ENCODE measurements at regions not wholly inside any gene's neighbourhood (a gene's known extent, or its start where the extent isn't known, plus 50 kb on each side); places are given as distances from the start of the nearest gene placed in this dataset.

- DNase-seq = no peak
- Histone ChIP-seq H3K9me3 (ENCODE audit: low read depth) (no peaks in the 10 kb centered on the region), H3K4me1 (ENCODE audit: insufficient read depth) (no peaks in the 10 kb centered on the region), H3K79me2 (ENCODE audit: insufficient read depth) (no peaks in the 10 kb centered on the region), H3K27ac (no peak overlapping the region), H3K9me2 (ENCODE audit: insufficient read depth) (no peaks in the 10 kb centered on the region), H3K36me3 (ENCODE audit: low read depth) (no peaks in the 10 kb centered on the region), H3K4me3 (no peak overlapping the region), H2AFZ (no peak overlapping the region), H3K4me2 (ENCODE audit: unreplicated experiment) (no peak overlapping the region), H4K20me1 (ENCODE audit: insufficient read depth) (no peaks in the 10 kb centered on the region), H3F3A (ENCODE audit: insufficient read depth) (no peaks in the 10 kb centered on the region), H3K27me3 (replicated peaks; ENCODE audit: insufficient read depth) (no peaks in the 10 kb centered on the region), H3K9ac (no peak overlapping the region)
- 60 to 72% methylated on average over 8 of the region's 8 CpGs for WGBS, 2 experiments (ENCODE audit: low coverage in 1 of 2, low lambda C conversion rate in 2 of 2, missing lambda C conversion rate in 2 of 2)
- no peak for TF ChIP-seq EZH2 (IDR thresholded peaks at IDR 0.05; ENCODE audit: insufficient read depth, poor library complexity, severe bottlenecking)
- TF ChIP-seq EZH2phosphoT487 (IDR thresholded peaks at IDR 0.05; ENCODE audit: insufficient read depth, low read depth) = no peak
- in situ Hi-C loops (cut with MboI) = no loop called here
These were observed 385.0 kb downstream of the BCL11B start for GRCh38 chr14:98886982-98887381.

- Histone ChIP-seq H3K9me3 (ENCODE audit: low read depth) (no peaks in the 10 kb centered on the region), H3K4me3 (no peak overlapping the region)
These were observed 383.7 kb downstream of the BCL11B start for GRCh38 chr14:98888281-98888680.

GRCh38 chr14:98888927-98889835, 382.8 kb downstream of the BCL11B start:
- Histone ChIP-seq H3K79me2 (ENCODE audit: insufficient read depth) (no peaks in the 10 kb centered on the region), H3K9me2 (ENCODE audit: insufficient read depth) (no peaks in the 10 kb centered on the region), H3K4me3 (no peak overlapping the region), H3K4me1 (ENCODE audit: insufficient read depth) (no peaks in the 10 kb centered on the region), H3K27ac (no peak overlapping the region), H3F3A (ENCODE audit: insufficient read depth) (no peaks in the 10 kb centered on the region), H3K9me3 (ENCODE audit: low read depth) (no peaks in the 10 kb centered on the region), H2AFZ (no peak overlapping the region), H3K4me2 (ENCODE audit: unreplicated experiment) (no peak overlapping the region), H3K9ac (no peak overlapping the region), H3K36me3 (ENCODE audit: low read depth) (no peaks in the 10 kb centered on the region), H3K27me3 (replicated peaks; ENCODE audit: insufficient read depth) (no peaks in the 10 kb centered on the region), H4K20me1 (ENCODE audit: insufficient read depth) (no peaks in the 10 kb centered on the region)
- TF ChIP-seq EZH2 (IDR thresholded peaks at IDR 0.05; ENCODE audit: insufficient read depth, poor library complexity, severe bottlenecking) (no peak), EZH2phosphoT487 (IDR thresholded peaks at IDR 0.05; ENCODE audit: insufficient read depth, low read depth) (no peak)
- in situ Hi-C loops (cut with MboI) = no loop called here
- WGBS, 2 experiments (ENCODE audit: low coverage in 1 of 2, low lambda C conversion rate in 2 of 2, missing lambda C conversion rate in 2 of 2) = 69 to 71% methylated on average over 11 of the region's 11 CpGs
- no peak for DNase-seq

More at GRCh38 chr14:98888281-98888680, 383.7 kb downstream of the BCL11B start:
- H3K27ac ChIP-seq = no peak overlapping the region
- H3K9ac ChIP-seq = no peak overlapping the region
- no peaks in the 10 kb centered on the region for H3K4me1 ChIP-seq (ENCODE audit: insufficient read depth)
- H3K79me2 ChIP-seq (ENCODE audit: insufficient read depth) = no peaks in the 10 kb centered on the region
- H3K4me2 ChIP-seq (ENCODE audit: unreplicated experiment) = no peak overlapping the region
- 24 to 41% methylated on average over 3 of the region's 3 CpGs for WGBS, 2 experiments (ENCODE audit: low coverage in 1 of 2, low lambda C conversion rate in 2 of 2, missing lambda C conversion rate in 2 of 2)
- H3K36me3 ChIP-seq (ENCODE audit: low read depth) = no peaks in the 10 kb centered on the region
- in situ Hi-C loops (cut with MboI) = no loop called here
- H2AFZ ChIP-seq = no peak overlapping the region
- H3K9me2 ChIP-seq (ENCODE audit: insufficient read depth) = no peaks in the 10 kb centered on the region
- no peaks in the 10 kb centered on the region for H3K27me3 ChIP-seq (replicated peaks; ENCODE audit: insufficient read depth)
- no peak for TF ChIP-seq EZH2 (IDR thresholded peaks at IDR 0.05; ENCODE audit: insufficient read depth, poor library complexity, severe bottlenecking)
- no peak for TF ChIP-seq EZH2phosphoT487 (IDR thresholded peaks at IDR 0.05; ENCODE audit: insufficient read depth, low read depth)
- H4K20me1 ChIP-seq (ENCODE audit: insufficient read depth) = no peaks in the 10 kb centered on the region
- H3F3A ChIP-seq (ENCODE audit: insufficient read depth) = no peaks in the 10 kb centered on the region
- no peak for DNase-seq

GRCh38 chr14:98889836-98890185, 382.2 kb downstream of the BCL11B start:
- Histone ChIP-seq H3K9me3 (ENCODE audit: low read depth) (no peaks in the 10 kb centered on the region), H4K20me1 (ENCODE audit: insufficient read depth) (no peaks in the 10 kb centered on the region), H3K4me2 (ENCODE audit: unreplicated experiment) (no peak overlapping the region), H3K9ac (no peak overlapping the region), H3K27ac (no peak overlapping the region), H3K4me1 (ENCODE audit: insufficient read depth) (no peaks in the 10 kb centered on the region), H3K79me2 (ENCODE audit: insufficient read depth) (no peaks in the 10 kb centered on the region), H2AFZ (no peak overlapping the region), H3K27me3 (replicated peaks; ENCODE audit: insufficient read depth) (no peaks in the 10 kb centered on the region), H3K36me3 (ENCODE audit: low read depth) (no peaks in the 10 kb centered on the region), H3K9me2 (ENCODE audit: insufficient read depth) (no peaks in the 10 kb centered on the region), H3F3A (ENCODE audit: insufficient read depth) (no peaks in the 10 kb centered on the region), H3K4me3 (no peak overlapping the region)
- TF ChIP-seq EZH2 (IDR thresholded peaks at IDR 0.05; ENCODE audit: insufficient read depth, poor library complexity, severe bottlenecking) (no peak), EZH2phosphoT487 (IDR thresholded peaks at IDR 0.05; ENCODE audit: insufficient read depth, low read depth) (no peak)
- DNase-seq = no peak
- WGBS, 2 experiments (ENCODE audit: low coverage in 1 of 2, low lambda C conversion rate in 2 of 2, missing lambda C conversion rate in 2 of 2) = 64 to 67% methylated on average over 8 of the region's 8 CpGs
- in situ Hi-C loops (cut with MboI) = no loop called here

All from GM23248 (cell line).